ENCODE measurements at regions not wholly inside any gene's neighbourhood (a gene's known extent, or its start where the extent isn't known, plus 50 kb on each side); places are given as distances from the start of the nearest gene placed in this dataset.

DNA sequence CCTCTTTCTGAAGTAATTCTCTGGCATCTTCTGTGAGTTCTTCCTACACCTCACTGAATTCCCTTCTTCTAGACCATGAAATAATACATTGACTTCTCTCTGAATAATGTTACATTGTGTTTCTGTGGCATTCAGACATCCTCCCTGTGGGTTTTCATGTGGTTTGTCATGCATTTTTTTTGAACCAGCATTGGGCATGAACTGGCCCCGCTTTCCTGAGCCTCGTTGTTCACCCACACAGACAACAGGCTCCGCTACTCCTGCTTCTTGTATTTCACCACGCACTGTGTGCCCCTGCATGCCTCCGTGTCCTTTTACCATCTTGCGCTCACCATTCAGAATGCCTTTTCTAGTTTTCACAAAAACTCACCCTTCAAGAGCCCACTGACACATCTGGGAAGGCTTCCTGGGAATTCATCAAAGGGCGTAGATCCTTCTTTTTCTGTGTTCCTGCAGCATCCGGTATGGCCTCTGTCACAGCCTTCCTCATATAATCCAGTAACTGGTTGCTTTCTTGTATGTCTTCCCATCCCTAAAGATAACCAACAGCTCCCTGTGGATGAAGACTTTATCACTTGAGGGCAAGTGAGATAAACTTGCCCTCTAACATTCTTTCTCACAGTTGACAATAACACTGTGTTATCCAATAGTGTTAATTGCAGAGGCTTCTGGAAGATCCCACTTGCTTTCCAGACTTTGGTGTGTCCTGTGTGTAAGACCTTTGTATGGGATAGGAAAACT lies 51.5 kb upstream of the ADAMTSL1 start:
- Histone ChIP-seq H3K27ac (no peak overlapping the region), H3K36me3 (no peaks in the 10 kb centered on the region), H3K9me3 (replicated peaks) (no peaks in the 10 kb centered on the region), H3K4me3 (no peak overlapping the region), H3K4me1 (replicated peaks) (no peaks in the 10 kb centered on the region), H3K27me3 (replicated peaks) (no peaks in the 10 kb centered on the region)
- no peak for DNase-seq (ENCODE audit: low read depth in 1 of 2, low spot score in 2 of 2)

DNA sequence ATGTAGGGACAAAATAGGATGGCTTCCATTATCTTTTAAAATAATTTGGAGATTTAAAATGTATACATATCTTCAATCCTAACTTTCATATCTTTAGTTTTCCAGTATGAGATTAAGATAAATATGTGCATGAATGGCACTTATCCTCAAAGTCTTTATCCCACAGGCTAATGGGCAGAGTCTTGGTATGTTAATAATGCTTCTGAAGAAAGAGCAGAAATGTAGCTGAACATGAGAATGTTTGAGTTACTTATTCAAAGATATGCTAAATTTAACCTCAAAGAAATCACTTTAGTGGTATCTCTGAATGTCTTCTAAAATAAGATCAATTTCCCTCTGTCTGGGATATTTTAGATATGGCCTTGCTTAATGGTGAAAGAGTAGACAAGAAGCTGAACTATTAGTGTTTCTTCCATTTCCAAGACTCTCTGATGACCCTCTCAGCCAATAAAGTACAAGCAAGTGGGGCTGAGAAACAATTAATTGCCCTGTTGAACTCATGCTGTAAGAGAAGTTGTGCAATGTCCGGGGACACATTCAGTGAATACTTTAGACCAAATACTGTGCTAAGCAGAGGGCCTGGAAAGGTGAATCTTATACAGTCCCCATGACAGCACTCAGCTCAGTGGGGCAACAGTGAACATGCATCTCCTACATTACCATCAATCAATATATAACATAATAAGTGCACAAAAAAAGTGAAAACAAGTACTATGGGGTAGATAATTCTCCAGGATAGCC lies 50.0 kb upstream of the ADAMTSL1 start:
- no peaks in the 10 kb centered on the region for H3K36me3 ChIP-seq
- H3K27me3 ChIP-seq (replicated peaks), result no peaks in the 10 kb centered on the region
- H3K4me3 ChIP-seq, result no peak overlapping the region
- no peaks in the 10 kb centered on the region for H3K4me1 ChIP-seq (replicated peaks)
- DNase-seq (ENCODE audit: low read depth in 1 of 2, low spot score in 2 of 2), result no peak
- no peaks in the 10 kb centered on the region for H3K9me3 ChIP-seq (replicated peaks)
- H3K27ac ChIP-seq, result no peak overlapping the region
